Lower leg skin (tissue), 3 donors: ENCODE measurements at regions not wholly inside any gene's neighbourhood (a gene's known extent, or its start where the extent isn't known, plus 50 kb on each side); places are given as distances from the start of the nearest gene placed in this dataset.

ENCODE experiments used
- CTCF ChIP-seq, 3 donors: fragments of 450-650 bp; IDR thresholded peaks; one replicate each; pipeline ENCODE4 v1.5.1; 2016; ENCODE audit warnings: antibody characterized with exemption in 3 of 3, mild to moderate bottlenecking in 3 of 3, moderate library complexity in 2 of 3
- POLR2A ChIP-seq, 2 donors: fragments of 450-650 bp; IDR thresholded peaks; one replicate each; pipeline ENCODE4 v1.6.1; 2016 to 2017; ENCODE audit warnings: antibody characterized with exemption in 2 of 2, mild to moderate bottlenecking in 1 of 2, moderate library complexity in 1 of 2

- TF ChIP-seq POLR2A (IDR thresholded peaks at IDR 0.05): no peak
- no peak for TF ChIP-seq CTCF (IDR thresholded peaks at IDR 0.05)
Observed at GRCh38 chr15:98403169-98403568, 245.2 kb upstream of the IGF1R start.
